Testis (tissue), 2 donors: ENCODE measurements at regions not wholly inside any gene's neighbourhood (a gene's known extent, or its start where the extent isn't known, plus 50 kb on each side); places are given as distances from the start of the nearest gene placed in this dataset.

ENCODE experiments used
- DNase-seq: peaks from one replicate; pipeline ENCODE4 v3.0.0-alpha.2; 2019
- H3K27ac ChIP-seq, 2 donors: fragments of 200-600 bp; sonication (generic); one replicate each; pipeline ENCODE4 v1.5.1; 2019
- H3K27me3 ChIP-seq: fragments of 200-600 bp; sonication (generic); one replicate; pipeline ENCODE4 v1.5.1; 2019
- H3K36me3 ChIP-seq: fragments of 200-600 bp; sonication (generic); one replicate; pipeline ENCODE4 v1.5.1; 2017; ENCODE audit warnings: low read depth; ENCODE audit errors: missing control alignments
- H3K4me1 ChIP-seq: fragments of 200-600 bp; sonication (generic); one replicate; pipeline ENCODE4 v1.5.1; 2019
- H3K4me3 ChIP-seq, 2 donors: fragments of 200-600 bp; sonication (generic); one replicate each; pipeline ENCODE4 v1.5.1; 2017 to 2019
- H3K9me3 ChIP-seq: fragments of 200-600 bp; sonication (generic); one replicate; pipeline ENCODE4 v1.5.1; 2017
- POLR2A ChIP-seq: fragments of 450-650 bp; IDR thresholded peaks from one replicate; pipeline ENCODE4 v1.6.1; 2017; ENCODE audit warnings: antibody characterized with exemption, mild to moderate bottlenecking, moderate library complexity
- WGBS, 2 donors: methylation state at CpG; one replicate each; pipeline ENCODE4 v1.1.5; 2018; 5-methylcytosine and 5-hydroxymethylcytosine counted together
- intact Hi-C: fragments of 100-400 bp; cut with DNase I; formaldehyde crosslinking; loops from one replicate; pipeline ENCODE4 v1.15.1; 2023; ENCODE audit warnings: low total_unique reads
- TF ChIP-seq, protein P1 (sequence below), 3 experiments: fragments of 450-650 bp in 2 of 3; fragments of 200-600 bp in 1 of 3; sonication (generic) in 1 of 3; IDR thresholded peaks; one replicate each; pipeline ENCODE4 v1.5.1; 2016 to 2019; ENCODE audit warnings: antibody characterized with exemption in 3 of 3, mild to moderate bottlenecking in 2 of 3, moderate library complexity in 1 of 3

DNA sequence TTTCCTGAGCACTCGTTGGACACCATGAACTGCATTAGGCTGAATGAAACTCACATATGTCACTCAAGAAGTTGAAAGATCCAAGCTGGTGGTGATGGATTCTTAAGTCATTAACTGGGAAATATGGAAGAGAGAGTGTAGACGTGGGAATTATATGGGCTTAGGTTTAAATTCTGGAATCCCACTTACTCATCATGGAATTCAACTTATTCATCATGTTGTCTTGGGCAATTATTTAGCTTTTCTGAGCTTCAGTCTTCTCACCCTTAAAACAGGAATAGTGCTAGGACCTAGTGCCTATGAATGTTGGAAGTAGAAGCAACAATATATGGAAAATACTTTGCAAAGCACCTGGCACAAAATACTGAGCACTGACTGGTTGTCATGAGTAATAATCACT, 292.4 kb upstream of the TBX3 start:
- WGBS, 2 donors, result 88 to 94% methylated on average over 2 of the region's 2 CpGs
- no peak for DNase-seq
- intact Hi-C loops, result no loop called here
- Histone ChIP-seq H3K4me3 (no peak overlapping the region), H3K9me3 (no peaks in the 10 kb centered on the region), H3K27me3 (no peaks in the 10 kb centered on the region), H3K27ac (no peak overlapping the region), H3K36me3 (no peaks in the 10 kb centered on the region), H3K4me1 (no peaks in the 10 kb centered on the region)
- no peak for TF ChIP-seq POLR2A
- TF ChIP-seq, protein P1, sequence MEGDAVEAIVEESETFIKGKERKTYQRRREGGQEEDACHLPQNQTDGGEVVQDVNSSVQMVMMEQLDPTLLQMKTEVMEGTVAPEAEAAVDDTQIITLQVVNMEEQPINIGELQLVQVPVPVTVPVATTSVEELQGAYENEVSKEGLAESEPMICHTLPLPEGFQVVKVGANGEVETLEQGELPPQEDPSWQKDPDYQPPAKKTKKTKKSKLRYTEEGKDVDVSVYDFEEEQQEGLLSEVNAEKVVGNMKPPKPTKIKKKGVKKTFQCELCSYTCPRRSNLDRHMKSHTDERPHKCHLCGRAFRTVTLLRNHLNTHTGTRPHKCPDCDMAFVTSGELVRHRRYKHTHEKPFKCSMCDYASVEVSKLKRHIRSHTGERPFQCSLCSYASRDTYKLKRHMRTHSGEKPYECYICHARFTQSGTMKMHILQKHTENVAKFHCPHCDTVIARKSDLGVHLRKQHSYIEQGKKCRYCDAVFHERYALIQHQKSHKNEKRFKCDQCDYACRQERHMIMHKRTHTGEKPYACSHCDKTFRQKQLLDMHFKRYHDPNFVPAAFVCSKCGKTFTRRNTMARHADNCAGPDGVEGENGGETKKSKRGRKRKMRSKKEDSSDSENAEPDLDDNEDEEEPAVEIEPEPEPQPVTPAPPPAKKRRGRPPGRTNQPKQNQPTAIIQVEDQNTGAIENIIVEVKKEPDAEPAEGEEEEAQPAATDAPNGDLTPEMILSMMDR (IDR thresholded peaks at IDR 0.05), result no peak

DNA sequence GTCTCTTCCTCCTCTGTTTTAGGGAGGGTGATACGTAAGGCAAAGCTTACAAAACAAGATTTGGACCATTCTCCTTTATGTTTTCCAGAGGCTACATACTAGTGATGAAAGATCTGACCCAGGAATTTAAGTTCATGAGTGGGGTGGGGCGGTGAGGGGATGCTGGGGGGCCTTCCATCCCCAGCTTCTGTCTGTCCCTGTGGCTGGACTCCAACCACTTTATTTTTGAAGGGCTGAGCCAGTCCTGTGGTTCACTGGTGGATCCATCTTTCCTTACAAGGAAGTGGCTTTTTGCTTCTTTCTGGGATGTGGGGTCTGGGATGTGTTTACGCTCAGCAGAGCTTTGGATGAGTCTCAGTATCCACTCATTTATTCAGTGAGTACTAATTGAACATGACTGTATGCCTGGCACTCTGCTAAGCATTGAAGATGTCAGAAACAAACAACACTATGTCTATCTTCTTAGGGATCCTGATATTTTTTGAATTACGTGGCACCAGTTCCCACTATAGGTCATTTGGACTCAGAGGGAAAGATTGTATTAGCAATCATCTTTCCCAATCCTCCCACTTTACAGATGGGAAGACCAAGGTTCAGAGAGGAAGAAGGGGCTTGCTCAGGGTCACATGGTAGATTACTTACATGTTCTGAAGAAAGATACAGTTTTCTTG, 291.8 kb upstream of the TBX3 start:
- Histone ChIP-seq H3K9me3 (no peaks in the 10 kb centered on the region), H3K27me3 (no peaks in the 10 kb centered on the region), H3K27ac (no peak overlapping the region), H3K4me3 (no peak overlapping the region), H3K36me3 (no peaks in the 10 kb centered on the region), H3K4me1 (no peaks in the 10 kb centered on the region)
- intact Hi-C loops, result no loop called here
- DNase-seq, result no peak
- WGBS, 2 donors, result 61 to 72% methylated on average over 4 of the region's 4 CpGs
- no peak for TF ChIP-seq POLR2A

DNA sequence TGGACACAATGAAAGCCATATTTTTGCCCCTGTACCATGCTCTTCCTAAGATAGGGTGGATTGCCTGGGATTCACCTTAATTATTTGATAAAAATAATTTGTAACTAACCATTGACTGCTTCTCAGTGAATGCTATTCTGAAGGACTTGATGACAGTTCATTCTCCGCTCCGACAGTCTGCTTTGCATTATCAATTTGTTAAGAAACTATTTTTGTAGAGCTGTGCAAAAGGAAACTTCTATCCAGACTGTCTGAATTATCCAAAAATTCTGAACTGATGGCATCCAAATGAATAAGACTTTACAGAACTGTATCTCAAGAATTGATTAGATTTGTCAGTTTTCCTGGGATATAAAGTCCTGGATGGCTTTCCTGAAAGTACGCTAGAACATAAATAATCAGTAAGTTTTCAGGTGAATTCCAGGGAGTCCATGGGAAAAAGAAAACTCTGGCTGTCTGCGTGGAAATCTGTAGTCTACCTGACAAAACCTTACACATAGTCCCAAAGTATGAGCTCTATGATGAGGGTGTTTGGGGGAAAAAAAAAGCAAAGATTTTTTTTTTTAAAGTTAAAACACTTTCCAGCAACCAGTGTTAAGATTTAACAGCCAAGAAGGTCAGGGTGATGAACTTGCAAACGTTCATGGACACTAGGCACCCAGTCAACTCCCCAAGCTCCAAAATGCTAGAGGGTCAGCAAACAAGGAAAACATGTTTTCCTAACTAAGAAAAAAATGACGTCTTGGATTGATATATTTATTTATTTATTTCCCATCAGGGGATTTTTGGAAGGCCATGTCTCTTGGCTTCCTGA, 291.1 kb upstream of the TBX3 start:
- WGBS, 2 donors, result 66 to 77% methylated on average over 6 of the region's 6 CpGs
- intact Hi-C loops, result no loop called here

DNA sequence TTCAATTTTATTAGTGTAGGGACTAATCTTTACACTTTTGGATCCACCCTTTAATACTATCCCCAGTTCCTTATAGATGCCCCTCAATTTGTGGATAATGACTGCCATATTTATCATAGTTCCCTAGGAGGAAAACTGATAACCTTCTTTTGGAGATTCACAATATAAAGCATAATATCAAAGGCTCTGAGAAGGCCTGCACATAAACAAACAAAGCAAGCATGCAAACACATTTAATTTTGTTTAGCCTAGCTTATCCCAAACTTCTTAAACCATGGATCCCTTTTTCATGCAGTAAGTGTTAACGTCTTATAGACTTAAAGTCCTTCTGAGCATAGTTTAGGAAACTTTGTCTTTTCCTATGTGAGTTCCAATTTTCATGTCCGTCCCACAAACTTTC, 290.4 kb upstream of the TBX3 start:
- no peak for DNase-seq
- Histone ChIP-seq H3K9me3 (no peaks in the 10 kb centered on the region), H3K36me3 (no peaks in the 10 kb centered on the region), H3K27ac (no peak overlapping the region), H3K4me1 (no peaks in the 10 kb centered on the region), H3K27me3 (no peaks in the 10 kb centered on the region), H3K4me3 (no peak overlapping the region)
- intact Hi-C loops, result no loop called here
- 80 to 90% methylated on average over 2 of the region's 2 CpGs for WGBS, 2 donors
- TF ChIP-seq POLR2A, result no peak
- TF ChIP-seq, protein P1 (IDR thresholded peaks at IDR 0.05), result no peak

More for the DNA sequence above, 291.1 kb upstream of the TBX3 start:
- Histone ChIP-seq H3K4me1 (no peaks in the 10 kb centered on the region), H3K36me3 (no peaks in the 10 kb centered on the region), H3K27me3 (no peaks in the 10 kb centered on the region), H3K27ac (no peak overlapping the region), H3K9me3 (no peaks in the 10 kb centered on the region), H3K4me3 (no peak overlapping the region)
- TF ChIP-seq, protein P1 (IDR thresholded peaks at IDR 0.05), result no peak
- TF ChIP-seq POLR2A, result no peak
- DNase-seq, result no peak

DNA sequence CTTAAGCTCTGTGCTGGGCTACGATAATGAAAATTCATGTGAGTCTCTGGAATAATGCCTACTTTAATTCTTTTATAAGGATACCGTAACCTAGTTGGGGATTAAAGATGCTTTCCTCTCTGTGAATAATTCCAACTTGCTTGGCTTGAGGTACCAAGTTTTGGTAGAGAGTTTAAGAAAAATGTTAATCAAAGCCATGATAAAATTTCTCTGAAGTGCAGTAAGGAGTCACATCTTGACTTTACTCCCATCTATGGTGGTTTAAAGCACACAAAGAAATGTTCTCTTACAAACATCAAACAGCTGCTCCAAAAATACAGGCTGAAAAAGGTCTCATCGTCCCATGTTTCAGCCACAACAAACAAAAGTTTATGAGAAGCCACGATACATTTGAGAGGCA, 284.8 kb upstream of the TBX3 start:
- WGBS, 2 donors, result 60 to 72% methylated on average over 4 of the region's 4 CpGs
- no peaks in the 10 kb centered on the region for H3K4me1 ChIP-seq

More for the DNA sequence above, 284.8 kb upstream of the TBX3 start:
- TF ChIP-seq, protein P1 (IDR thresholded peaks at IDR 0.05), result no peak
- Histone ChIP-seq H3K36me3 (no peaks in the 10 kb centered on the region), H3K9me3 (no peaks in the 10 kb centered on the region), H3K4me3 (no peak overlapping the region), H3K27ac (no peak overlapping the region), H3K27me3 (no peaks in the 10 kb centered on the region)
- intact Hi-C loops, result no loop called here
- no peak for DNase-seq
